HG03469 (cell line): ENCODE measurements at regions not wholly inside any gene's neighbourhood (a gene's known extent, or its start where the extent isn't known, plus 50 kb on each side); places are given as distances from the start of the nearest gene placed in this dataset.
"Not testable (repeated sequence)": the region's sequence is repeated elsewhere in the genome, so short reads cannot be mapped to it uniquely, and the experiment has no call there.

Source experiments
- ATAC-seq: cut with Tn5 transposase; IDR thresholded peaks from one replicate; pipeline ENCODE4 v1.9.1; 2021; ENCODE audit warnings: mild to moderate bottlenecking, moderate library complexity, moderate number of reproducible peaks; ENCODE audit not compliant: unreplicated experiment

- no peak for ATAC-seq
Observed at GRCh38 chr12:131620520-131620919, 90.4 kb upstream of the SFSWAP start.

- no peak for ATAC-seq
Observed at GRCh38 chr12:131620946-131621681, 89.8 kb upstream of the SFSWAP start.

GRCh38 chr12:131621701-131622421 is 89.0 kb upstream of the SFSWAP start:
- ATAC-seq = no peak

DNA sequence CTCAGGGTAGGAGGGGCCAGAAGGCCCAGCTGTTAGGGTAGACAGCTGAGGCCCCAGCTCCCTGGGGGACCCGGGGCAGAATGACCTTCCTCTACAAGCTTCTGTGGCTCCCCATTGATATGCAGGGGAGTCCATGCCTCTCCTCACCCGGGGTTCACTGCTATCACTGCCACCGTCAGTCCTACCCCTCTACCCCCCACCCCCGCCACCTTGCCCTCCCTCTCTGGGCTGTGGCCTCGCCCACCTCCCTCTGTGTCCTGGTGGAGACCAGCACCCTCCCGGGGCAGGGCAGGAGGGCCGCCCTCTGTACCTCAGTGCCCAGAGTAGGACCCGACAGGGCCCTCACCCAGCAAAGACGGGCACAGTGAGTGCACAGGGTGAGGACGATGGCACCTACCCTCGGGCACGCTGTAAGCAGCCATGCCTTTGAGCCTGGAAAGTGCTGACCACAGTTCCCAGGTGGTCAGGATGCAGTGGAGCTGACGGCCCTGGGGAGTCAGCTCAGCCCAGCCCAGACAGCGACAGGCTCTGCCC is 88.4 kb upstream of the SFSWAP start:
- no peak for ATAC-seq

DNA sequence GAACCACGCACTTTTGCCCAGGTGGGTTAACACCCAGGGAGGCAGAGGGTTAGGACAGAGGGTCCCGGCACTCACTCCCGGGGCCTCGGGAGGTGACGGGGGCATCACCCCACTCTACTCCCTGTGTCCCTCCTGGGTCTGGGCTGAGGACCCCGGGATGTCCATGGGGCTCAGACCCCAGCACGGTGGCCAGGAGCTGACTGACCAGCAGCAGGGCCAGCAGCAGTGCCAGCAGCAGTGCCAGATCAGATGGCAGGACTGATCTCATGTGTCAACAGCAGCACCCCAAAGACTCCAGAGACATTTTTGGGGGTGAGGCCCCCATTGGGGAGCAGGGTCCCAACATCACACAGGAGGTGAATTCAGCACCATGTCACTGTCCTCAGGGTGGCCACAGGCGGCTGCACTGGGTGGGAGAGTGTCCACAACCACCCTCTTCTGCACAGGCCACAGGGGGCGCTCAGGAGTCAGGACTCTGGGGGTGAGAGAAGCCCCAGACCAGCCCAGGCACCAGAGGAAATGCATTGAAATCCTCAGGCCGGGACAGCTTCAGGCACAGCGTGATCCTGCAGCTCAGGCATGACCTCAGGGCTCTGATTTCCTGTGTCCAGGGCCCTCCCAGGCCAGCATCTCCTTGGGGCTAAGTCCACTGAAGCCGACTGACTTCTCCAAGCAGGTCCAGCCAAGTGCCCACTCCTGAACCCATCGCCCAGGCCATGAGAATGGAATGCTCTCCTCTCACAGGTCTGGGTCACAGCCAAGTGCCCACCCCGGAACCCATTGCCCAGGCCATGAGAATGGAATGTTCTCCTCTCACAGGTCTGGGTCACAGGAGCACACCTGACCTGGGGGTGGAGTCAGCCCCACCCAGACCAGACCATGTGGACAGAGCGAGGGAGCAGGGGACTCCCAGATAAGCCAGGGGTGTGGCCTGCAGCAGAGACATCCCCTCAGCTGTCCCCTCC is 87.2 kb upstream of the SFSWAP start:
- not testable (repeated sequence) for ATAC-seq

DNA sequence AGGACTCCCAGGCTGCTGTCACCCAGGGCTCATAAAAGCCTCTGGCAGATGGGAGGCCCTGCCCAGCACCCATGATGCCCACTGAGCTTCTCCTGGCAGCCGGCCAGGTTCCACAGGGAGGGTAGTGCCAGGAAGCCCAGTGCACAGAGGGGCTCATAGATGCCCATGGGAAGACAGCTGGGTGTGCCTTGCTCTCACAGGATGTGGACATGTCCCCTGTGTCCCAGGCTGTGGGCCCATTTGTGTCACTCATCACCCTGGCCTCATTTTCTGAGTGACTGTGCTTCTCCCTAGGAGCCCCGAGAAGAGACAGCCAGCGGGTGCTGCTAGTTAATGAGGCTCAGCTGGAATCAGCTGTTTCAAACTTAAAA is 86.5 kb upstream of the SFSWAP start:
- not testable (repeated sequence) for ATAC-seq

GRCh38 chr12:131624756-131625501 is 86.0 kb upstream of the SFSWAP start:
- ATAC-seq = not testable (repeated sequence)

DNA sequence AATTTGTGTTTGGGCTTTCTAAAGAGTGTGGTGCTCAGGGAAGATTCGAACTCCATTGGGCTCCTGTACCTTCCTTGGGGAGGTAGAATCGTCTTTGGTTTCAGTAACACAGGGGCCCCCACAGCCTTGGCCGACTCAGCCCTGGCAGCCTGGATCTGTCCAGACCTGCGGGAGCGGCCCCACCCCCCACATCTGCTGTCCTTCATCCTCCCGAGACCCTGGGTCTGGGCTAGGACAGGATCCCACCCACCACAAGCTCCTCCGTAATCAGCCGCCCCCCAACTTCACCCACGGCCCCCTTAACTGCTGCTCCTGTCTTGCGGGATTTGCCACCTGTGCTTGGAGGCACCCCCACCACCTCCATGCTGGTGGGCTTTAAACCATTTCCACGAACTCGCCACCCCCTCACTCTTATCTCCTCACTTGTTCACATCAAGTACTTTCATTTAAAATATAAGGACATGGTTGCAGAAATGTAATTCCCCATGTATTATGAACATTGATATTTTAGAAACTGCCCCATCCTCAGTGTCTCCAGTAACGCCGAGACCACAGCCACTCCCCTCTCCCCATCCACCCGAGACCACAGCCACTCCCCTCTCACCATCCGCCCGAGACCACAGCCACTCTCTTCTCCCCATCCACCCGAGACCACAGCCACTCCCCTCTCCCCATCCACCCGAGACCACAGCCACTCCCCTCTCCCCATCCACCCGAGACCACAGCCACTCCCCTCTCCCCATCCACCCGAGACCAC is 84.7 kb upstream of the SFSWAP start:
- not testable (repeated sequence) for ATAC-seq

- ATAC-seq = not testable (repeated sequence)
Observed at GRCh38 chr12:131627151-131628022, 83.5 kb upstream of the SFSWAP start.

GRCh38 chr12:131628023-131628740 is 82.7 kb upstream of the SFSWAP start:
- ATAC-seq = no peak

GRCh38 chr12:131628766-131629448 is 82.0 kb upstream of the SFSWAP start:
- no peak for ATAC-seq

DNA sequence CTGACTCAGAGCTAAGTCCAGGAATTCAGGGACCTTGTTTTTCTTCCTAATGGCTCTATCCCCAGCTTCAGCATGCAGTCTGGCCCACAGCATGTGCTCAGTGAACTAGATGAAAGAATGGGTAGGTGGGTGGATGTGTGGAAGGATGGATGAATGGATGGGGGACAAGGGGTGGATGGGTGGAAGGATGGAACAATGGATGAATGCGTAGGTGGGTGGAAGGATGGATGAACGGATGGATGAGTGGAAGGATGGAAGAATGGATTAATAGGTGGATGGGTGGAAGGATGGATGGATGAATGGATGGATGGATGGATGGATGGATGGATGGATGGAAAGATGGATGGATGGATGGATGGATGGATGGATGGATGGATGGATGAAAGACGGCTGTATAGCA is 79.7 kb upstream of the SFSWAP start:
- ATAC-seq = no peak

DNA sequence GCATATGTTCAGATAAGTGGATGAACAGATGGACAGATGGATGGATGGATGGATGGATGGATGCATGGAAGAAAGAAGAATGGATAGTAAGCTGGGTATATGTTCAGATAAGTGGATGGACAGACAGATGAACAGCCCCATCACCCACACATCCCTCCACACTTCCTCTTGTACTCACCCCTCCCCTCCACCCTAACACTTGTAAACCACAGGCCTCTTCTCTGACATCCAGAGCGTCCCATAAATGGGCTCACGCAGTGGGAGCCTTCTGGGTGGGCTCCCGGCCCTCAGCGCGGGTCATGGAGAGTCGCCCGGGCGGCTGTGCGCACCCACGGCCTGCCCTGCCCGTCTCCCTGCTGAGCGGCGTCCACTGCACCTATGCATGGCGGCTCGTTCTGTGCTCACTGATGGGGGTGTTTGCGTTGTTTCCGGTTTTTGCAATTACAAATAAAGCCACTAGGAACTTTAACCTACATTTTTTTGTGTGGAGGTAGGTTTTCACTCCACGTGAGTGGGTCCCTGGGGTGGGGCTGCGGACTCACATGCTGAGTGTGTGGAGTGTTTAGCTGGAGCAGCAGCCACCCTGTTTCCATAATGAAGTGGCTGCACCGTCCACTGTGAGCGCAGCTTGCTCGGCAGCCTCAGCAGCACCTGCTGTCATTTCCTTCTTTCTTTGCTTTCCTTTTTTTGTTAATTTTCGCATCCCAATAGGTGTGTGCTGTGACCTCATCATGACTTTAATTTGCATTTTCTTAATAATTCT is 78.8 kb upstream of the SFSWAP start:
- not testable (repeated sequence) for ATAC-seq

GRCh38 chr12:131632652-131633023 is 78.3 kb upstream of the SFSWAP start:
- ATAC-seq = not testable (repeated sequence)

DNA sequence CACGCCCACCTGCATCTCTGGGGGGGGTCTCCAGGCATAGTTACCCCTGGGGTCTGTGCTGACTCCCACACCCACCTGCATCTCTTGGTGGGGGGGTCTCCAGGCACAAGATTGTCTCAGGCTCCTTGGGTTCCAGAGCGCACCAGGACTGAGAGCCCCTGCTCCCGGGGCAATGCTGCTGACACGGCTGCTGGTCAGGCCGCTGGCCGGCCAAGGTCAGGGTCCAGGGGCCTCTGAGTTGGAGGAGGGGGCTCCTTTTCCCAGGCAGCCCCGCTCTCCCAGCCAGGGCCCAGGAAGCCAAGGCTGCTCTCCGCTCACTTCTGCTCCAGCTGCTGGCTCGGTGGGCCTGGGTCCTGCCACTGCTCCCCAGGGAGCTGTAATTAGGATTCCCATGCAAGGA is 77.3 kb upstream of the SFSWAP start:
- ATAC-seq = not testable (repeated sequence)

GRCh38 chr12:131634037-131634436 is 76.9 kb upstream of the SFSWAP start:
- no peak for ATAC-seq

- ATAC-seq = not testable (repeated sequence)
Observed at GRCh38 chr12:131635012-131635411, 75.9 kb upstream of the SFSWAP start.
